Progenitor cell of endocrine pancreas (in vitro differentiated cells): ENCODE measurements at regions not wholly inside any gene's neighbourhood (a gene's known extent, or its start where the extent isn't known, plus 50 kb on each side); places are given as distances from the start of the nearest gene placed in this dataset.
"Not testable (repeated sequence)": the region's sequence is repeated elsewhere in the genome, so short reads cannot be mapped to it uniquely, and the experiment has no call there.

Experiments
- DNase-seq: peaks from one replicate; pipeline ENCODE4 v3.0.0; 2021; ENCODE audit warnings: low spot score; ENCODE audit not compliant: unreplicated experiment
- H3K27ac Mint-ChIP-seq: 2 replicates; pipeline ENCODE4 v1.8.0; 2021; ENCODE audit warnings: mild to moderate bottlenecking, moderate library complexity, mixed read lengths
- H3K27me3 Mint-ChIP-seq: 2 replicates; pipeline ENCODE4 v1.8.0; 2021; ENCODE audit warnings: mixed read lengths
- H3K36me3 Mint-ChIP-seq: 2 replicates; pipeline ENCODE4 v1.8.0; 2022; ENCODE audit warnings: mixed read lengths; ENCODE audit not compliant: insufficient read depth
- H3K4me1 Mint-ChIP-seq: 2 replicates; pipeline ENCODE4 v1.8.0; 2021; ENCODE audit warnings: low read depth, mixed read lengths
- H3K4me3 Mint-ChIP-seq: 2 replicates; pipeline ENCODE4 v1.8.0; 2021; ENCODE audit warnings: low read depth, mild to moderate bottlenecking, moderate library complexity, mixed read lengths
- H3K9me3 Mint-ChIP-seq: 2 replicates; pipeline ENCODE4 v1.8.0; 2021; ENCODE audit warnings: low read depth, mixed read lengths
- CTCF ChIP-seq: fragments of 200-600 bp; sonication (generic); IDR thresholded peaks from one replicate; pipeline ENCODE4 v1.5.0; 2021; ENCODE audit warnings: antibody characterized with exemption, mild to moderate bottlenecking; ENCODE audit not compliant: unreplicated experiment

- DNase-seq: no peak
- Mint-ChIP-seq H3K4me1 (peaks cover 2% of the 10 kb centered on the region), H3K27me3 (peaks cover 2% of the 10 kb centered on the region), H3K9me3 (no peaks in the 10 kb centered on the region), H3K27ac (no peak overlapping the region), H3K4me3 (no peak overlapping the region), H3K36me3 (no peaks in the 10 kb centered on the region)
- TF ChIP-seq CTCF: no peak
Observed at GRCh38 chr2:8382485-8382884, 299.4 kb upstream of the ID2 start.

- not testable (repeated sequence) for H3K9me3 Mint-ChIP-seq, H3K27ac Mint-ChIP-seq, DNase-seq, H3K36me3 Mint-ChIP-seq, H3K4me1 Mint-ChIP-seq, H3K27me3 Mint-ChIP-seq, H3K4me3 Mint-ChIP-seq
Observed at GRCh38 chr2:8386748-8387147, 295.1 kb upstream of the ID2 start.

GRCh38 chr2:8388781-8389180, 293.1 kb upstream of the ID2 start:
- Mint-ChIP-seq H3K9me3 (no peaks in the 10 kb centered on the region), H3K4me3 (no peak overlapping the region), H3K4me1 (peaks cover 4% of the 10 kb centered on the region), H3K27ac (no peak overlapping the region), H3K36me3 (no peaks in the 10 kb centered on the region), H3K27me3 (peaks cover 3% of the 10 kb centered on the region)
- no peak for TF ChIP-seq CTCF
- no peak for DNase-seq

- no peaks in the 10 kb centered on the region for H3K36me3 Mint-ChIP-seq
- H3K27ac Mint-ChIP-seq: no peak overlapping the region
- no peak for TF ChIP-seq CTCF
- no peak overlapping the region for H3K4me3 Mint-ChIP-seq
- H3K27me3 Mint-ChIP-seq: peaks cover 3% of the 10 kb centered on the region
- DNase-seq: no peak
- H3K9me3 Mint-ChIP-seq: no peaks in the 10 kb centered on the region
- H3K4me1 Mint-ChIP-seq: peaks cover 6% of the 10 kb centered on the region
Observed at GRCh38 chr2:8389431-8390108, 292.3 kb upstream of the ID2 start.

- no peak overlapping the region for H3K4me3 Mint-ChIP-seq
- H3K36me3 Mint-ChIP-seq: no peaks in the 10 kb centered on the region
- H3K27ac Mint-ChIP-seq: no peak overlapping the region
- peaks cover 9% of the 10 kb centered on the region for H3K27me3 Mint-ChIP-seq
- DNase-seq: no peak
- H3K4me1 Mint-ChIP-seq: peaks cover 8% of the 10 kb centered on the region
- H3K9me3 Mint-ChIP-seq: no peaks in the 10 kb centered on the region
- TF ChIP-seq CTCF: no peak
Observed at GRCh38 chr2:8391126-8391525, 290.7 kb upstream of the ID2 start.

- no peak for TF ChIP-seq CTCF
- H3K27ac Mint-ChIP-seq: no peak overlapping the region
- H3K4me3 Mint-ChIP-seq: no peak overlapping the region
- H3K27me3 Mint-ChIP-seq: peaks cover 9% of the 10 kb centered on the region
- no peak for DNase-seq
- H3K9me3 Mint-ChIP-seq: no peaks in the 10 kb centered on the region
- no peaks in the 10 kb centered on the region for H3K36me3 Mint-ChIP-seq
- peaks cover 8% of the 10 kb centered on the region for H3K4me1 Mint-ChIP-seq
Observed at GRCh38 chr2:8391584-8391983, 290.3 kb upstream of the ID2 start.
